ENCODE measurements at regions not wholly inside any gene's neighbourhood (a gene's known extent, or its start where the extent isn't known, plus 50 kb on each side); places are given as distances from the start of the nearest gene placed in this dataset.
A peak's percentile ranks its signal among the peaks of the same experiment; 100 is the strongest.

GRCh38 chr15:66963084-66963483, 102.3 kb upstream of the SMAD3 start:
- intact Hi-C loops (cut with DNase I): no loop called here
- no peaks in the 10 kb centered on the region for H3K36me3 ChIP-seq (ENCODE audit: control insufficient read depth in 2 of 3, insufficient read depth in 3 of 3, low read length in 3 of 3)
- no peak overlapping the region for H3K27ac ChIP-seq (ENCODE audit: low read depth in 2 of 2, low read length in 2 of 2)
- no peak for TF ChIP-seq CTCF (IDR thresholded peaks at IDR 0.05; ENCODE audit: borderline replicate concordance, extremely low read depth, insufficient read depth)
- H3K4me3 ChIP-seq (ENCODE audit: low read length in 3 of 3): no peak overlapping the region
- H3K4me1 ChIP-seq (ENCODE audit: control insufficient read depth in 2 of 3, insufficient read depth in 2 of 3, low read depth in 1 of 3, low read length in 3 of 3): no peaks in the 10 kb centered on the region
- no peaks in the 10 kb centered on the region for H3K27me3 ChIP-seq (ENCODE audit: control insufficient read depth, insufficient read depth, low read length)
- H3K9me3 ChIP-seq (ENCODE audit: control insufficient read depth in 2 of 3, insufficient read depth in 1 of 3, low read length in 3 of 3): no peaks in the 10 kb centered on the region
- no peak for FAIRE-seq
- H3K9ac ChIP-seq (ENCODE audit: low read length in 3 of 3): no peak overlapping the region
- DNase-seq: no peak

DNA sequence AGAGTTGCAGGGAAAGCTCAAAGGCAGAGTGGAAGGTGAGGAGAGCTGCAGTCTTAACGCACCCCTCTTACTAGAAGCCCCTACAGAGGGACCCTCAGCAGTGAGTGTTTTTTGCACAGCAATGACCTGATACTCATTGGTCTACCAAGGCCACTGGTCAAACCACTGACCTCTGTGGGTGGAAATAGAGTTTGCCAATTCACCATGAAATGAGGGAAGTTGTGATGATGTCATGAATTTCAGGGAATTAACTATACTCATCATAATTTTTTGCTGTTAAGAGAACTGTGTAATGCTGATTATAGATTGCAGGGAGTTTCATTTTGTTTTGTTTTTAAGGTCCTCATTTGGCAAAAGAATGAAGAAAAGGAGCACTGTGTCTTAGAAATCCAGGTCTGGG, 101.7 kb upstream of the SMAD3 start:
- FAIRE-seq (no peak), DNase-seq (no peak)
- no peak for TF ChIP-seq CTCF (IDR thresholded peaks at IDR 0.05; ENCODE audit: borderline replicate concordance, extremely low read depth, insufficient read depth)
- no peak overlapping the region for H3K27ac ChIP-seq (ENCODE audit: low read depth in 2 of 2, low read length in 2 of 2)
- H3K36me3 ChIP-seq (ENCODE audit: control insufficient read depth in 2 of 3, insufficient read depth in 3 of 3, low read length in 3 of 3): no peaks in the 10 kb centered on the region
- no peaks in the 10 kb centered on the region for H3K4me1 ChIP-seq (ENCODE audit: control insufficient read depth in 2 of 3, insufficient read depth in 2 of 3, low read depth in 1 of 3, low read length in 3 of 3)
- H3K27me3 ChIP-seq (ENCODE audit: control insufficient read depth, insufficient read depth, low read length): no peaks in the 10 kb centered on the region
- no peak overlapping the region for H3K4me3 ChIP-seq (ENCODE audit: low read length in 3 of 3)
- H3K9me3 ChIP-seq (ENCODE audit: control insufficient read depth in 2 of 3, insufficient read depth in 1 of 3, low read length in 3 of 3): no peaks in the 10 kb centered on the region
- intact Hi-C loops (cut with DNase I): no loop called here
- H3K9ac ChIP-seq (ENCODE audit: low read length in 3 of 3): no peak overlapping the region

- DNase-seq (peak in 2 of 5 donors; percentile 29 to 35), FAIRE-seq (no peak)
- Histone ChIP-seq H3K4me1 (ENCODE audit: control insufficient read depth in 2 of 3, insufficient read depth in 2 of 3, low read depth in 1 of 3, low read length in 3 of 3) (no peaks in the 10 kb centered on the region), H3K36me3 (ENCODE audit: control insufficient read depth in 2 of 3, insufficient read depth in 3 of 3, low read length in 3 of 3) (no peaks in the 10 kb centered on the region), H3K27ac (ENCODE audit: low read depth in 2 of 2, low read length in 2 of 2) (no peak overlapping the region), H3K4me3 (ENCODE audit: low read length in 3 of 3) (no peak overlapping the region), H3K9ac (ENCODE audit: low read length in 3 of 3) (no peak overlapping the region), H3K27me3 (ENCODE audit: control insufficient read depth, insufficient read depth, low read length) (no peaks in the 10 kb centered on the region), H3K9me3 (ENCODE audit: control insufficient read depth in 2 of 3, insufficient read depth in 1 of 3, low read length in 3 of 3) (no peaks in the 10 kb centered on the region)
- TF ChIP-seq CTCF (IDR thresholded peaks at IDR 0.05; ENCODE audit: borderline replicate concordance, extremely low read depth, insufficient read depth): no peak
- intact Hi-C loops (cut with DNase I): no loop called here
These were observed 101.2 kb upstream of the SMAD3 start for GRCh38 chr15:66964111-66964738.

GRCh38 chr15:66964791-66965190, 100.6 kb upstream of the SMAD3 start:
- Histone ChIP-seq H3K36me3 (ENCODE audit: control insufficient read depth in 2 of 3, insufficient read depth in 3 of 3, low read length in 3 of 3) (no peaks in the 10 kb centered on the region), H3K9ac (ENCODE audit: low read length in 3 of 3) (no peak overlapping the region), H3K4me1 (ENCODE audit: control insufficient read depth in 2 of 3, insufficient read depth in 2 of 3, low read depth in 1 of 3, low read length in 3 of 3) (no peaks in the 10 kb centered on the region), H3K9me3 (ENCODE audit: control insufficient read depth in 2 of 3, insufficient read depth in 1 of 3, low read length in 3 of 3) (no peaks in the 10 kb centered on the region), H3K4me3 (ENCODE audit: low read length in 3 of 3) (no peak overlapping the region), H3K27ac (ENCODE audit: low read depth in 2 of 2, low read length in 2 of 2) (no peak overlapping the region), H3K27me3 (ENCODE audit: control insufficient read depth, insufficient read depth, low read length) (no peaks in the 10 kb centered on the region)
- FAIRE-seq: no peak
- no peak for DNase-seq
- intact Hi-C loops (cut with DNase I): no loop called here
- TF ChIP-seq CTCF (IDR thresholded peaks at IDR 0.05; ENCODE audit: borderline replicate concordance, extremely low read depth, insufficient read depth): no peak
